HepG2 (cell line): ENCODE measurements at regions not wholly inside any gene's neighbourhood (a gene's known extent, or its start where the extent isn't known, plus 50 kb on each side); places are given as distances from the start of the nearest gene placed in this dataset.

Source experiments
- ATAC-seq: fragments of 200-7000 bp; cut with Tn5 transposase; 3 replicates; pipeline ENCODE4 v1.9.1; 2020; ENCODE audit warnings: mild to moderate bottlenecking, moderate library complexity
- BruUV-seq: library from RNA; stranded (reverse); fragments of 400-500 nt; replicated peaks from 2 replicates; lab custom pipeline; 2021; lab: Mats Ljungman, UMichigan
- CTCF ChIA-PET: fragments of 300-600 bp; formaldehyde crosslinking; extraction: SDS; loops from one replicate; lab custom pipeline; 2021; ENCODE audit warnings: low total read pairs, inconsistent platforms, low intra/inter-chr PET ratio; lab: Yijun Ruan, JAX
- POLR2A ChIA-PET: fragments of 350-600 bp; sonication (Branson Sonifier 250); formaldehyde crosslinking; loops from one replicate; lab custom pipeline; 2020; ENCODE audit warnings: antibody characterized with exemption, inconsistent platforms; lab: Yijun Ruan, JAX
- DNase-seq: peaks from one replicate; pipeline ENCODE4 v3.0.0-alpha.2; 2015; ENCODE audit warnings: low spot score
- FAIRE-seq: peaks from 3 replicates; lab custom pipeline; 2011; peaks lifted over from hg19 to GRCh38; lab: Jason Lieb, UNC
- H2AFZ ChIP-seq: one replicate; pipeline ENCODE4 v1.6.1; 2011; ENCODE audit warnings: low read length, inconsistent platforms
- H3K27ac ChIP-seq: fragments of 300-600 bp; 3 replicates; pipeline ENCODE4 v1.8.0; 2011; ENCODE audit warnings: mixed run types, mild to moderate bottlenecking, mixed read lengths, low read length, inconsistent platforms; ENCODE audit not compliant: insufficient read depth; ENCODE audit errors: extremely low read length
- H3K27me3 ChIP-seq, 2 experiments: fragments of 200-600 bp in 1 of 2; 2 replicates in 1 of 2; 3 replicates in 1 of 2; pipeline versions ENCODE4 v1.6.0 to v1.8.0; 2011; ENCODE audit warnings: low read length in 2 of 2, mild to moderate bottlenecking in 2 of 2, moderate library complexity in 2 of 2, inconsistent platforms in 1 of 2; ENCODE audit not compliant: insufficient read depth in 2 of 2, control insufficient read depth in 1 of 2
- H3K36me3 ChIP-seq, 2 experiments: fragments of 200-600 bp in 1 of 2; replicated peaks in 1 of 2; 2 replicates in 1 of 2; 3 replicates in 1 of 2; pipeline versions ENCODE4 v1.5.1 to v1.8.0; 2011; ENCODE audit warnings: low read length in 2 of 2, inconsistent platforms in 1 of 2; ENCODE audit not compliant: insufficient read depth in 2 of 2, control insufficient read depth in 1 of 2
- H3K4me1 ChIP-seq: 2 replicates; pipeline ENCODE4 v1.5.1; 2012; ENCODE audit warnings: low read length, inconsistent platforms; ENCODE audit not compliant: insufficient read depth
- H3K4me2 ChIP-seq: 2 replicates; pipeline ENCODE4 v1.6.0; 2011; ENCODE audit warnings: low read depth, low read length, inconsistent platforms
- H3K4me3 ChIP-seq, 3 experiments: fragments of 200-600 bp in 1 of 3; sonication (generic), shearing (Covaris generic) in 1 of 3; replicated peaks in 1 of 3; 2 replicates each; pipeline ENCODE4 v1.5.1; 2011 to 2016; ENCODE audit warnings: low read length in 3 of 3, inconsistent platforms in 2 of 3, low read depth in 2 of 3, mild to moderate bottlenecking in 2 of 3, control low read depth in 1 of 3, mixed read lengths in 1 of 3; ENCODE audit not compliant: insufficient read depth in 1 of 3
- H3K79me2 ChIP-seq: one replicate; pipeline ENCODE4 v1.6.1; 2011; ENCODE audit warnings: low read length, inconsistent platforms; ENCODE audit not compliant: insufficient read depth
- H3K9ac ChIP-seq: 2 replicates; pipeline ENCODE4 v1.6.0; 2011; ENCODE audit warnings: mild to moderate bottlenecking, low read depth, low read length, inconsistent platforms; ENCODE audit not compliant: insufficient read depth
- H3K9me3 ChIP-seq: 2 replicates; pipeline ENCODE4 v1.5.1; 2012; ENCODE audit warnings: mild to moderate bottlenecking, low read length
- H4K20me1 ChIP-seq: 2 replicates; pipeline ENCODE4 v1.6.0; 2011; ENCODE audit warnings: inconsistent platforms, mild to moderate bottlenecking, low read length, moderate library complexity; ENCODE audit not compliant: insufficient read depth
- ARID2 ChIP-seq: sonication (generic); formaldehyde crosslinking; IDR thresholded peaks from 2 replicates; pipeline ENCODE4 v1.8.1; 2022; ENCODE audit warnings: mild to moderate bottlenecking, missing genetic modification reagents, borderline replicate concordance
- ATM ChIP-seq: fragments of 450-650 bp; IDR thresholded peaks from 2 replicates; pipeline ENCODE4 v1.7.1; 2017; ENCODE audit warnings: mild to moderate bottlenecking, borderline replicate concordance
- DPF2 ChIP-seq: sonication (generic); formaldehyde crosslinking; IDR thresholded peaks from 2 replicates; pipeline ENCODE4 v1.4.0; 2020; ENCODE audit warnings: mild to moderate bottlenecking, low read depth, missing genetic modification reagents, borderline replicate concordance
- FOXK2 ChIP-seq: fragments of 450-650 bp; IDR thresholded peaks from 2 replicates; pipeline ENCODE4 v1.6.1; 2016
- FOXP1 ChIP-seq, 2 experiments: fragments of 450-650 bp in 1 of 2; IDR thresholded peaks; 2 replicates each; pipeline ENCODE4 v1.6.1; 2017 to 2018; ENCODE audit warnings: antibody characterized with exemption in 1 of 2
- GTF3A ChIP-seq: sonication (generic); formaldehyde crosslinking; conservative IDR thresholded peaks from 2 replicates; pipeline ENCODE4 v1.4.0; 2020; ENCODE audit warnings: mild to moderate bottlenecking, missing genetic modification reagents
- MIER3 ChIP-seq: IDR thresholded peaks from 2 replicates; pipeline ENCODE4 v1.6.1; 2016; ENCODE audit warnings: missing compliant biosample characterization, borderline replicate concordance
- MXI1 ChIP-seq: IDR thresholded peaks from 3 replicates; pipeline ENCODE4 v1.6.1; 2012; ENCODE audit warnings: low read depth, low read length, inconsistent platforms, borderline replicate concordance
- PHF20 ChIP-seq: sonication (generic); formaldehyde crosslinking; IDR thresholded peaks from 2 replicates; pipeline ENCODE4 v1.5.0; 2020; ENCODE audit warnings: mild to moderate bottlenecking, missing genetic modification reagents
- SNAI1 ChIP-seq: sonication (generic); formaldehyde crosslinking; IDR thresholded peaks from 2 replicates; pipeline ENCODE4 v1.5.0; 2020; ENCODE audit warnings: mild to moderate bottlenecking, missing genetic modification reagents, borderline replicate concordance
- SSRP1 ChIP-seq: IDR thresholded peaks from 2 replicates; pipeline ENCODE4 v1.6.1; 2016; ENCODE audit warnings: control low read depth
- TAF1 ChIP-seq: sonication (generic); formaldehyde crosslinking; IDR thresholded peaks from 2 replicates; pipeline ENCODE4 v1.4.0; 2020; ENCODE audit warnings: missing genetic modification reagents
- ZNF34 ChIP-seq: sonication (generic); formaldehyde crosslinking; IDR thresholded peaks from 2 replicates; pipeline ENCODE4 v1.4.0; 2020; ENCODE audit warnings: mild to moderate bottlenecking, missing genetic modification reagents, borderline replicate concordance
- ZNF414 ChIP-seq: sonication (generic); formaldehyde crosslinking; IDR thresholded peaks from 2 replicates; pipeline ENCODE4 v1.5.0; 2020; ENCODE audit warnings: missing genetic modification reagents
- WGBS: methylation state at CpG from one replicate; pipeline ENCODE4 v1.1.6; 2017; ENCODE audit warnings: low lambda C conversion rate; 5-methylcytosine and 5-hydroxymethylcytosine counted together
- in situ Hi-C: cut with HindIII; loops from 2 replicates; pipeline ENCODE4 v1.10.0; 2017; ENCODE audit warnings: low pct_unique_long_range_greater_than_20kb; ENCODE audit not compliant: extremely low pct_ligation_motif_present
- intact Hi-C: fragments of 100-400 bp; cut with micrococcal nuclease; formaldehyde crosslinking; loops from one replicate; pipeline ENCODE4 v1.10.0; 2022; ENCODE audit not compliant: unreplicated experiment
- TF ChIP-seq, protein P1 (sequence below): sonication (generic); formaldehyde crosslinking; IDR thresholded peaks from 2 replicates; pipeline ENCODE4 v1.5.1; 2020; ENCODE audit warnings: mild to moderate bottlenecking, moderate library complexity, missing genetic modification reagents
- TF ChIP-seq, protein P2 (sequence below): sonication (generic); formaldehyde crosslinking; IDR thresholded peaks from 2 replicates; pipeline ENCODE4 v1.4.0; 2020; ENCODE audit warnings: missing genetic modification reagents, borderline replicate concordance

DNA sequence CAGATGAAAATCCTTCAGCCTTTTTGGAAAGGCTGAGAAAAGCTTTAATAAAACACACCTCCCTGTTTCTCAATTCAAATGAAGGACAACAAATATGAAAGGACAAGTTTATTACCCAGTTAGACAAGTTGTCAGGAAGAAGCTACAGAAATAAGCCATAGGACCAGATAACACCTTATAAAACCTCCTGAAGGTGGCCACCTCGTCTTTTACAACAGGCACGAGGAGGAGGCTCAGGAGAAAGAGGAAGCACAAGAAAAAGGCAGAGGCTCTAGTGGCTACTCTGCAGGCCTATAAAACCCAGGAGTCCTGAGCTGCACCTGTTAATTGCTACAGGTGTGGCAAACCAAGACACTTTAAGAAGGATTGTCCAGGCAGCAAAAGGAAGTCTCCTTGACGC lies 352.1 kb upstream of the CDH18 start (continued):
- no peak for TF ChIP-seq MXI1
- TF ChIP-seq ARID2 (CRISPR knock-in tag) = no peak
- no peak for TF ChIP-seq ZNF414 (CRISPR knock-in tag)
- TF ChIP-seq TAF1 (CRISPR knock-in tag) = no peak
- no peak for TF ChIP-seq FOXP1 (IDR thresholded peaks at IDR 0.05)
- no peak for TF ChIP-seq FOXP1 (CRISPR knock-in tag; IDR thresholded peaks at IDR 0.05)
- no peak for TF ChIP-seq PHF20 (CRISPR knock-in tag)
- no peak for TF ChIP-seq MIER3 (CRISPR knock-in tag)
- no peak for TF ChIP-seq SSRP1 (CRISPR knock-in tag)
- TF ChIP-seq, protein P1, sequence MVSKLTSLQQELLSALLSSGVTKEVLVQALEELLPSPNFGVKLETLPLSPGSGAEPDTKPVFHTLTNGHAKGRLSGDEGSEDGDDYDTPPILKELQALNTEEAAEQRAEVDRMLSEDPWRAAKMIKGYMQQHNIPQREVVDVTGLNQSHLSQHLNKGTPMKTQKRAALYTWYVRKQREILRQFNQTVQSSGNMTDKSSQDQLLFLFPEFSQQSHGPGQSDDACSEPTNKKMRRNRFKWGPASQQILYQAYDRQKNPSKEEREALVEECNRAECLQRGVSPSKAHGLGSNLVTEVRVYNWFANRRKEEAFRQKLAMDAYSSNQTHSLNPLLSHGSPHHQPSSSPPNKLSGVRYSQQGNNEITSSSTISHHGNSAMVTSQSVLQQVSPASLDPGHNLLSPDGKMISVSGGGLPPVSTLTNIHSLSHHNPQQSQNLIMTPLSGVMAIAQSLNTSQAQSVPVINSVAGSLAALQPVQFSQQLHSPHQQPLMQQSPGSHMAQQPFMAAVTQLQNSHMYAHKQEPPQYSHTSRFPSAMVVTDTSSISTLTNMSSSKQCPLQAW = no peak
- no peak for TF ChIP-seq SNAI1 (CRISPR knock-in tag)

- Histone ChIP-seq H3K27ac (no peak overlapping the region), H3K4me3 (no peak overlapping the region), H3K4me1 (no peaks in the 10 kb centered on the region), H3K27me3 (no peaks in the 10 kb centered on the region), H2AFZ (no peak overlapping the region), H3K4me2 (no peak overlapping the region), H3K9ac (no peak overlapping the region), H3K79me2 (no peaks in the 10 kb centered on the region), H3K36me3 (no peaks in the 10 kb centered on the region), H3K9me3 (0 out of 2 replicates have a peak, but pooled peaks cover 4% of the 10 kb centered on the region)
- no peak for FAIRE-seq
- no peak for DNase-seq
- no peak for ATAC-seq
- POLR2A ChIA-PET = no interaction called here
- in situ Hi-C loops = no loop called here
- no TSS peak for BruUV-seq
- TF ChIP-seq ATM (no peak), DPF2 (CRISPR knock-in tag) (no peak), ZNF34 (CRISPR knock-in tag) (no peak), FOXK2 (no peak), GTF3A (CRISPR knock-in tag) (no peak)
- TF ChIP-seq, protein P2, sequence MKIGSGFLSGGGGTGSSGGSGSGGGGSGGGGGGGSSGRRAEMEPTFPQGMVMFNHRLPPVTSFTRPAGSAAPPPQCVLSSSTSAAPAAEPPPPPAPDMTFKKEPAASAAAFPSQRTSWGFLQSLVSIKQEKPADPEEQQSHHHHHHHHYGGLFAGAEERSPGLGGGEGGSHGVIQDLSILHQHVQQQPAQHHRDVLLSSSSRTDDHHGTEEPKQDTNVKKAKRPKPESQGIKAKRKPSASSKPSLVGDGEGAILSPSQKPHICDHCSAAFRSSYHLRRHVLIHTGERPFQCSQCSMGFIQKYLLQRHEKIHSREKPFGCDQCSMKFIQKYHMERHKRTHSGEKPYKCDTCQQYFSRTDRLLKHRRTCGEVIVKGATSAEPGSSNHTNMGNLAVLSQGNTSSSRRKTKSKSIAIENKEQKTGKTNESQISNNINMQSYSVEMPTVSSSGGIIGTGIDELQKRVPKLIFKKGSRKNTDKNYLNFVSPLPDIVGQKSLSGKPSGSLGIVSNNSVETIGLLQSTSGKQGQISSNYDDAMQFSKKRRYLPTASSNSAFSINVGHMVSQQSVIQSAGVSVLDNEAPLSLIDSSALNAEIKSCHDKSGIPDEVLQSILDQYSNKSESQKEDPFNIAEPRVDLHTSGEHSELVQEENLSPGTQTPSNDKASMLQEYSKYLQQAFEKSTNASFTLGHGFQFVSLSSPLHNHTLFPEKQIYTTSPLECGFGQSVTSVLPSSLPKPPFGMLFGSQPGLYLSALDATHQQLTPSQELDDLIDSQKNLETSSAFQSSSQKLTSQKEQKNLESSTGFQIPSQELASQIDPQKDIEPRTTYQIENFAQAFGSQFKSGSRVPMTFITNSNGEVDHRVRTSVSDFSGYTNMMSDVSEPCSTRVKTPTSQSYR (CRISPR knock-in tag) = no peak
- TF ChIP-seq, all 625 proteins: peak for 0
- H4K20me1 ChIP-seq = no peaks in the 10 kb centered on the region
- 0% methylated on average over 2 of the region's 2 CpGs for WGBS
- CTCF ChIA-PET = no interaction called here
- intact Hi-C loops = no loop called here
These were observed 348.0 kb upstream of the CDH18 start for GRCh38 chr5:20335978-20336377.
